Activated effector memory CD4-positive, alpha-beta T cell treated with anti-CD3 and anti-CD28 coated beads, Interleukin-2, amount 50 U/mL, for 16 hours (primary cell): ENCODE measurements at regions not wholly inside any gene's neighbourhood (a gene's known extent, or its start where the extent isn't known, plus 50 kb on each side); places are given as distances from the start of the nearest gene placed in this dataset.
"Not testable (repeated sequence)": the region's sequence is repeated elsewhere in the genome, so short reads cannot be mapped to it uniquely, and the experiment has no call there.

Source experiments
- DNase-seq: peaks from one replicate; pipeline ENCODE4 v3.0.0-alpha.2; 2020

DNA sequence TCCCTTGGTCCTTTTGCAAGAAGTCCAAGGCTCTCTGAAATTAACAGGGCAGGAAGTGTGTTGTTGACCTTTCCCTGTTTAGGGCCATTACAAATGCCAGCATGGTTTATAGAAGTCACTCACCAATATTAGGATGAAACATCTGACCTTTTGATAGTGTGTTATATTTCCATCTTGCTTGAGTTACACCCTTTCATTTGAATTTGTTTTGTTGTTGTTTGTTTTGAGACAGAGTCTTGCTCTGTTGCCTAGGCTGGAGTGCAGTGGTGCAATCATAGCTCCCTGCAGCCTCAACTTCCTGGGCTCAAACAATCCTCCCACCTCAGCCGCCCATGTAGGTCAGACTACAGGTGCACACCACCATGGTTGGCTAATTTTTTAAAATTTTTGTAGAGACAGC lies 241.1 kb upstream of the USP9Y start:
- no peak for DNase-seq

DNA sequence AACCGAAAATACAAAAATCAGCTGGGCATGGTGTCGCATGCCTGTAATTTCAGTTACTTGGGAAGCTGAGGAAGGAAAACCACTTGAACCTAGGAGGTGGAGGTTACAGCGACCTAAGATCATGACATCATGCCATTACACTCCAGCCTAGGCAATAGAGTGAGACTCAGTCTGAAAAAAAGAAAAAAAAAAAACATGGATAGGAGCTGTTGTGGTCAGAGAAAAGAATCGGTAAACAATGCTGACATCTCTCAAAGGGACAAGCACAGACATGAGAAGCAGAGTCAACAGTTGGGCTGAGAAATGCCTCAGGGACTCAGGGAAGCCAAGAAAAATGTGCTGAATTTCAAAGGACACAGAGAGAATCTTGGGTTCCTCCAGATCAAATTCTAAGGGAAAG lies 236.9 kb upstream of the USP9Y start:
- no peak for DNase-seq

- DNase-seq: no peak
These were observed 235.3 kb upstream of the USP9Y start for GRCh38 chrY:12465706-12466105.

DNA sequence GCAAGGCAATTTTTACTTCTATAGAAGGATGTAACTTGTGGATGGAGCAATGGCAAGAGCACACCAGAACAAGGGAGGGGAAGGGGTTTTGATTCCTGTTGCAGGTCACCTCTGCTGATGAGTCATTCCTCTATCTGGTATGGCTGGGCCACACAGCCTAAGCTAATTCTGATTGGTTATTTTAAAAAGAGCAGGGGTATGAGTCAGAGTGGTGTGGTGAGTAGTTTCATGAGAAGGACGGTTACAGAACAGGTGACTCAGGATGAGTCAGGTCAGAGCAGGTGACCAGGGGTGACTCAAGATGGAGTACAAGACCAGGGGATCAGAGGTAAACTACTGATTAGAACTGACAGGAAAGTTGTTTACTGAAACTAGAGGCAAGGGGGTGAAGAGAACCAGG lies 231.9 kb upstream of the USP9Y start:
- no peak for DNase-seq

- no peak for DNase-seq
These were observed 226.6 kb upstream of the USP9Y start for GRCh38 chrY:12474472-12474871.

GRCh38 chrY:12479382-12479781 lies 221.6 kb upstream of the USP9Y start:
- peak; percentile 71 for DNase-seq

DNA sequence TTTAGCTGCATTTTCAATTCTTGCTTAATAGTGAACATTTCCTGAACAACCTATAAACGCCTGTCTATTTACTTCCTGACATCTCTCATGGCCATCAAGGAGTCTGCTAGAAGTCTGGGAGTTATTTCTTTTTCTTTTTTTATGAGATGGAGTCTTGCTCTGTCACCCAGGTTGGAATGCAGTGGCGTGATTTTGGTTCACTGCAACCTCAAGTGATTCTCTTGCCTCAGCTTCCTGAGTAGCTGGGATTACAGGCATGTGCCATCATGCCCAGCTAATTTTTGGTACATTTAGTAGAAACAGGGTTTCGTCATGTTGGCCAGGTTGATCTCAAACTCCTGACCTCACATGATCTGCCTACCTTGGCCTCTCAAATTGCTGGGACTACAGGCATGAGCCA lies 217.6 kb upstream of the USP9Y start:
- DNase-seq: no peak

DNA sequence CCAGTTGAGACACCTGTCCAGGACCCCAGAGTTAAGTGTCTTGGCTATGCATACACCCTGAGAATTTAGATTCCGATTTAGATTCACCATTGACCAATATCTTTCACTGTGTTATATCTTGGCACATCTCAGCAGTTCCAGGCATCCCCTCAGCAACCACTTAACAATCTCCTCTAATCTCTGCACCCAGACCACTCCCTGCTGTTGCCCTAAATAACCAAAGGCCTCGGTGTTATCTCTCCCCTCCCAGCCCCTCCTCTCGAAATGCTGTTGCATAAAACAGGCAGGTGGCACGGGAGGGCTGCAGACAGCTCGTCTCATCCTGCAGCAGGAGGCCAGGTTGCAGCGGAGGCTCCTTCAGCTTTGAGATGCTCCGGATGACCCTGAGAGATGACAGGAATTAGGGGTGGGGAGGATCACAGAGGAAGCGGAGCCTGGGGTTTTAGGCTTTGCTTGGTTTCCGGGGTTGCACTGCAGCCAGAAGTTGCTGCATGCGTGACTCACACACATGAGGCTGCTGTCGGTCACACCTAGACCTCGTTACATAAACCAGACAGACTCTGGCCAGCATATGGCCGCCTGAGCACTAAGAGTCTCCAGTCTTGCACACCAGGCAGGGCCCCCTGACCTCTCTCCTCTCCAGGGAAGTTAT lies 210.3 kb upstream of the USP9Y start:
- DNase-seq: no peak

DNA sequence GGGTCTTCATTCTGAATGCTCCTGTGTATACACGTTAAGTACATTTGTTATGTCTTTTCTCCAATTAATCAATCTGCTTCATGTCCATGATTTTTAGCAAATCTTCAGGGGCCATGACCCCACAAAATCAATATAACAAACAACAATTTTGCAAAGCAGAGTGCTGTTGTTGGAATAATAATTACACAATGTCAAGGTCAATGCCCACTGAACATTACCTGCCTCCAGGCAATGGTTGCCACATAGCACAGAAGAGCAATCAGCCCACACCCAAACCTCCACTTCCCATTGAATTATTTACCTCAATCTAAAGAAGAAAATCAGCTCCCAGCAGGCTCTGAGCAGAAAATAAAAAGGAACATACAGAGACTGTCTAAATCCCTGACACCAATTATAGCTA lies 208.8 kb upstream of the USP9Y start:
- no peak for DNase-seq

- no peak for DNase-seq
These were observed 205.0 kb upstream of the USP9Y start for GRCh38 chrY:12496007-12496406.

DNA sequence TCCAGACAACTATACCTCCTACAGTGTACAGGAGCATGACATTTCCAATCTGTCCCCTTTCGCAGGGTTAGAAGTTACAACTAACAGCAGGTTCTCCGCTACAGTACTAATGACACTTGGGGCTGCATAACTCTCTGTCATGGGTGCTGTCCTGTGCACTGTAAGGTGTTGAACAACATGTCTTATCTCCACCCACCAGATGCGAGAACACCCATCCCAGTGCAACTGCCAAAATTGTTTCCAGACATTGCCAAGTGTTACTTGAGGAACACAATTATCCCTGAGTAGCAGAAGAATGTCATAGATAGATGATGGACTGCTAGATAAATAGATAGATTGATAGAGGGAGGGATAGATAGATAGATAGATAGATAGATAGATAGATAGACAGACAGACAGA lies 200.9 kb upstream of the USP9Y start:
- no peak for DNase-seq

GRCh38 chrY:12504028-12504427 lies 197.0 kb upstream of the USP9Y start:
- not testable (repeated sequence) for DNase-seq

GRCh38 chrY:12517338-12517737 lies 183.7 kb upstream of the USP9Y start:
- DNase-seq: no peak

DNA sequence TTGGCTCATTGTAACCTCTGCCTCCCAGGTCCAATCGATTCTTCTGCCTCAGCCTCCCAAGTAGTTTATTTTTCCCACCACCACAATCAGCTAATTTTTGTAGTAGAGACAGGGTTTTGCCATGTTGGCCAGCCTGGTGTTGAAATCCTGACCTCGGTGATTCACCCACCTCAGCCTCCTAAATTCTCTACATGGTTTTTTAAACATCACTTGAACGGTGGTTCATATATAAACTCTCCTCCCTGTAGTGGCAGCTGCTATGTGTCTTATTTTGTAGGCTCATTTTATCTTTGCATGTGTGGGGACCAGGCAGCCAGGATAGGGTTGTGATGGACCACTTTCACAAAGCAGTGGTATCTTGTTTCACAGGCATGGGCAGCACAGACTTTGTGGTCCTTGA lies 175.8 kb upstream of the USP9Y start:
- DNase-seq: no peak

- DNase-seq: no peak
These were observed 174.5 kb upstream of the USP9Y start for GRCh38 chrY:12526362-12527063.

DNA sequence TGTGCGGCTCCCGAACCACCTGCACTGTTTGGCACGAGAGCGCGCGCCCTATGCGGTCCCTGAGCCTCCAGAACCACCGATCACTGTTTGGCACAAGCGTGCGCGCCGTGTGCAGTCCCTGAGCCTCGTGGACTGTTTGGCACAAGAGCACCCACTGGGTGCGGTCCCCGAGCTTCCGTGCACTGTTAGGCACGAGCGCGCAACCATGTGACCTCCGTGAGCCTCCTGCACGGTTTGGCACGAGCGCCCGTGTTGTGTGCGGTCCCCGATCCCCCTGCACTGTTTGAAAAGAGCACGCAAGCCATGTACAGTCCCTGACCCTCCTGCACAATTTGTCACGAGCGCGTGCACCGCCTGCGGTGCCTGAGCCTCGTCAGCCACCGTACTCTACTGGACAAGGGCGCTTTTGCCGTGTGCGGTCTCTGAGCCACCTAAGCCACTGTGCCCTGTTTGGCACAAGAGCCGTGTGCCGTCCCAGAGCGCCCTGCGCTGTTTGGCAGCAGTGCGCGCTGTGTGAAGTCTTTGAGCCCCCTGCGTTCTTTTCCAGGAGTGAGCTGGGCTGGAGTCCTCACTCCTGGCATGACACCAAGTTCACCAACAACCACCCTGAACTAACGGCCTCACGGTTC lies 163.7 kb upstream of the USP9Y start:
- DNase-seq: no peak

DNA sequence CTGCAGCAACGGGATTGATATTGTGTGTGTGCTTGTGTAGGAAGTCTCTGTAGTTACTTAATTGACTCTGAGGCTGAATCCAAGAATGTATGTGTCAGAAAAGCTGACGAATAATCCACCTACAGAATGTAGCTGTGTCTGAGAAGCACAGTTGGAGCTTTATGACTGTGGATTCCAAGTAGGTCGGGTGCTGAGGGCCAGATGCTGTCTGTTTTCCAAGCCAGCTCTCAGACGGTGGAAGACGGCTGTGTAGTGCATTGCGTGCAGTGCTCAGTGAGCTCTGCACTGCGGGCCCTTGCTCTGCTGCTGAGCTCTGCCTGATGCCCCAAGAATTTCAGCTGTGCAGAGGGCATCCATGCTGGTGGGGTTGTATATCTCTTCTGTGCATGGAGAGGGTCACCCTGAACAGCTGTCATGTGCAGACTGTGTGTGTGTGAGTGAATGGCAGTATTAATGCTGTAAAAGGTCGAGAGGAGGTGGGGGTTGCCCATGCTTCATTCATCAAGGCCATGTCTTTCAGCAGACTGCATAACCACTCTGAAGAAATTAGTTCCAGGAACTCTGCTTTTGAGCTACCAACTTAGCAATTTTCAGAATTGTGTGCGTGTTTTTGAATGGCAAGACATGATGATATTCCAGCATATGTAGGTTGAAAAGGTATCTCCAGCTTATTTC lies 154.1 kb upstream of the USP9Y start:
- DNase-seq: no peak

DNA sequence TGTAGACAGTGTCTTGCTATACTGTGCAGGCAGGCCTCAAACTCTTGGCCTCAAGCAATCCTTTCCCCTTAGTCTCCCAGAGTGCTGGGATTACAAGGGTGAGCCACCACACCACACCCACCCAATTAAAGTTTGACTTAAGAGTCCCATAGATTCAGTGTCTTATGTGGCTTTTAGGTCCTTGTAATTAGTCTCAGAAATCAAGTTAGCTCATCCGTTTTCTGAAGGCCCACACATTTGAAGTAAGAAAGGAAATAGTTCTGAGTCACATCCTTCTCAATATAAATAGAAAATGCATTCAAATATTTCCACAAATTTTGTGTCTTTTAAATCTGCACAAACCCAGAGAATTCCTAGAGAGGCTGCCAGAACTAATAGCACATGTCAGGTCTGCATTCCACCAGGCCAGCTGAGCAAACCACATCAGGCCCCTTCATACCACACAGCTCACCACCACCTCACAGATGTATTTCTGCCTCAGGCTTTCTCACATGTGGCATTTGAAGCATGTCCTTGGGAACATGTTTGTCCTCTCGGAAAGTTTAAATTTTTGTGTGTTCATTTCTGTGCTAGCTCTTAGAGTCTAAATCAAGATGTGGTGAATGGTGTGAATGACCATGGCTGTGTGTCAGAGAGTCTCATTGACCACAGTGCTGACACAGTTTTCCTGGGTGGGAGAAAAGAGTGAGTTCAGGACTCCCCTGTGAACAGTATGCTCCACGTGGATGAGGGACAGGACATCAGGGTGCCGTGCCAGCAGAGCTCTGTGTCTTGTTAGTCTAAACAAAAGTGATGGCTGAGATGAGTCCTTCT lies 148.4 kb upstream of the USP9Y start:
- DNase-seq: no peak

DNA sequence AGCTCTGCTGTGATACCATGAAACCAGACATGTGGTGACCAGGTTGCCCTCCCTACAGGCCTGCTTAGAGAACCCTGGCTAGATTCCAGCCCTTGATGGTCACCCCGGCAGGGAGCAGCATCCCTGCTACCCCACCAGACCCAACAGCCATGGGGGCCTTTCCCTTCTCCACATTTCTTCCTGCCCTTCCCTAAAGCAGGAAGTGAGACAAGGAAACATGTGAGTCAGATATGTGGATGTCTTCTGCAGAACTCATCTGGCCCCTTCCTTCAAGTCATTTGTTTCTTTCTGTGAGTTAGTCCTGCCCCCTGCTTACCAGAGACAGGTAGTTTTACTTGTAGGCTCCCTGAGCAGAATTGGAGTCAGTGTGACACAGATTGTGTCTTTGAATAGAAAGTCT lies 147.1 kb upstream of the USP9Y start:
- no peak for DNase-seq

DNA sequence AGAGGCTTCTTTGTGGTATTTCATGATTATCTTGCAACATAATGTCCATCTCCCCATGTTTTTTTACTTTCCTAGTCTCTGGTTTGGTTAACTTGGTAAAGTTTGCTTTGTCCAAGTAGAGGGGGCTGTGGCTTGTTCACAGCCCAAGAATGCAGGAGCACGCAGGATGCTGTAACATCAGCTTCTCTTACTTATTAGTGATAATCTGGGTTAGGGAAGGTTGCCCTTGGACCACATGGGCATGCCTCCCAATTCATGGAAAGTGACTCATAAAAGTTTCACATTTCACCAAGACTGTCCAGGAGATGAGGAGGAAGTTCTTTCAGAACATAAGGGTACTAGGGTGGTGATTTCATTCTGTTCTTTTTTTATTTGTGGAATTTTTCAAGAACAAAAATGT lies 146.0 kb upstream of the USP9Y start:
- no peak for DNase-seq

DNA sequence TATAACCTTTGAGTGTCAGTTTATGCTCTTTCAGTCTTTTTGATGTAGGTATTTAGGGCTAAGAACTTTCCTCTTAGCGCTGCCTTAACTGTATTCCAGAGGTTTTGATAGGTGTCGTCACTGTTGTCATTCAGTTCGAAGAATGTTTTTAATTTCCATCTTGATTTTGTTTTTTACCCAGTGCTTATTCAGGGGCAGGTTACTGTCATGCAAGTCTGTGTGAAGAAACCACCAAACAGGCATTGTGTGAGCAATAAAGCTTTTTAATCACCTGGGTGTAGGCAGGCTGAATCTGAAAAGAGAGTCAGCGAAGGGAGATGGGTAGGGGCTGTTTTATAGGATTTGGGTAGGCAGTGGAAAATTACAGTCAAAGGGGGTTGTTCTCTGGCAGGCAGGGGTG lies 142.0 kb upstream of the USP9Y start:
- no peak for DNase-seq

DNA sequence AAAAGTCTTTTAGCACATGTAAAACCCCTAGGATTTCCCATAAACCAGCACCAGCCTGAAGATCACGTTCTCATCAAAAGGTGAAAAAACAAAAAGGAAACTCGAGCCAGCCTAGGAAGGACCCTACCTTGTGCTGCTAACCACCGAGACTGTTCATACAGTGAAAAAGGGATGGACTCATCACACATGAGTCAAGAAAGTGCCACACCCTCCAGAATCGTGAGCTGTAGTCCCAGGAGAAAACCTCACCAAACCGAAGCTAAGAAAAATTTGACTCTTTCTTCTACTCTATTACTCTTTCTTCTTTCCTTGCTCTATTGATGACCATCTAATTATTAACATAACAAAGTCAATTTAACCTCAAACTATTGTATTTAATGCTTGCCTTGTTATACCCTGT lies 124.8 kb upstream of the USP9Y start:
- no peak for DNase-seq
